ENCODE measurements at regions not wholly inside any gene's neighbourhood (a gene's known extent, or its start where the extent isn't known, plus 50 kb on each side); places are given as distances from the start of the nearest gene placed in this dataset.

DNA sequence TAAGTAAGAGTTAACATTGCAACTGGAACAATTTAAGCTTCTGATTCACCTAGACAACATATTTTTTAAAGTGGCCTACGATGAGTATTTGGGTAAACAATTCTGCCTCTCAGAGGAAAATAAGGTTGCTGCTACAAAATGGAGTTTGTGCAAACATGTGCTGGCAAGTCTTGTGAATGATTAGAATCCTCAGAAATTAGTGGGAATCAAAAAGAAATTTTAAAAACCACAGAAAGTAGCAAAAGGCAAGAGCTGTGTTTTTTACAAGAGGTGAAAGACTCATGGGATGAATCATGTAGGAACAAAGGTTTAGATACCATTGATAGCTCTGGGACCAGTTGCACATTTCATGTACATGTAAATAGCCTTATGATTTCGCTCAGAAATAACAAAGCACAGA lies 561.6 kb downstream of the TAF11L14 start:
- TF ChIP-seq, protein P1, sequence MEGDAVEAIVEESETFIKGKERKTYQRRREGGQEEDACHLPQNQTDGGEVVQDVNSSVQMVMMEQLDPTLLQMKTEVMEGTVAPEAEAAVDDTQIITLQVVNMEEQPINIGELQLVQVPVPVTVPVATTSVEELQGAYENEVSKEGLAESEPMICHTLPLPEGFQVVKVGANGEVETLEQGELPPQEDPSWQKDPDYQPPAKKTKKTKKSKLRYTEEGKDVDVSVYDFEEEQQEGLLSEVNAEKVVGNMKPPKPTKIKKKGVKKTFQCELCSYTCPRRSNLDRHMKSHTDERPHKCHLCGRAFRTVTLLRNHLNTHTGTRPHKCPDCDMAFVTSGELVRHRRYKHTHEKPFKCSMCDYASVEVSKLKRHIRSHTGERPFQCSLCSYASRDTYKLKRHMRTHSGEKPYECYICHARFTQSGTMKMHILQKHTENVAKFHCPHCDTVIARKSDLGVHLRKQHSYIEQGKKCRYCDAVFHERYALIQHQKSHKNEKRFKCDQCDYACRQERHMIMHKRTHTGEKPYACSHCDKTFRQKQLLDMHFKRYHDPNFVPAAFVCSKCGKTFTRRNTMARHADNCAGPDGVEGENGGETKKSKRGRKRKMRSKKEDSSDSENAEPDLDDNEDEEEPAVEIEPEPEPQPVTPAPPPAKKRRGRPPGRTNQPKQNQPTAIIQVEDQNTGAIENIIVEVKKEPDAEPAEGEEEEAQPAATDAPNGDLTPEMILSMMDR (IDR thresholded peaks at IDR 0.05; ENCODE audit: low read depth, low read length, missing control alignments) = no peak
- H3K4me3 ChIP-seq (ENCODE audit: low read depth, low read length) = no peak overlapping the region
- DNase-seq (ENCODE audit: low read depth) = no peak

GRCh38 chr5:18197734-18198133 lies 563.5 kb downstream of the TAF11L14 start:
- TF ChIP-seq, protein P1 (IDR thresholded peaks at IDR 0.05; ENCODE audit: low read depth, low read length, missing control alignments) = no peak

GRCh38 chr5:18202164-18202563 lies 567.9 kb downstream of the TAF11L14 start:
- DNase-seq (ENCODE audit: low read depth) = no peak
- H3K4me3 ChIP-seq (ENCODE audit: low read depth, low read length) = no peak overlapping the region
- TF ChIP-seq, protein P1 (IDR thresholded peaks at IDR 0.05; ENCODE audit: low read depth, low read length, missing control alignments) = no peak

More at GRCh38 chr5:18197734-18198133, 563.5 kb downstream of the TAF11L14 start:
- no peak overlapping the region for H3K4me3 ChIP-seq (ENCODE audit: low read depth, low read length)
- DNase-seq (ENCODE audit: low read depth) = no peak

- H3K4me3 ChIP-seq (ENCODE audit: low read depth, low read length) = no peak overlapping the region
- no peak for DNase-seq (ENCODE audit: low read depth)
- TF ChIP-seq, protein P1 (IDR thresholded peaks at IDR 0.05; ENCODE audit: low read depth, low read length, missing control alignments) = no peak
Observed at GRCh38 chr5:18203296-18203695, 569.0 kb downstream of the TAF11L14 start.

- DNase-seq (ENCODE audit: low read depth) = no peak
- H3K4me3 ChIP-seq (ENCODE audit: low read depth, low read length) = no peak overlapping the region
- TF ChIP-seq, protein P1 (IDR thresholded peaks at IDR 0.05; ENCODE audit: low read depth, low read length, missing control alignments) = no peak
Observed at GRCh38 chr5:18213666-18214065, 579.4 kb downstream of the TAF11L14 start.

DNA sequence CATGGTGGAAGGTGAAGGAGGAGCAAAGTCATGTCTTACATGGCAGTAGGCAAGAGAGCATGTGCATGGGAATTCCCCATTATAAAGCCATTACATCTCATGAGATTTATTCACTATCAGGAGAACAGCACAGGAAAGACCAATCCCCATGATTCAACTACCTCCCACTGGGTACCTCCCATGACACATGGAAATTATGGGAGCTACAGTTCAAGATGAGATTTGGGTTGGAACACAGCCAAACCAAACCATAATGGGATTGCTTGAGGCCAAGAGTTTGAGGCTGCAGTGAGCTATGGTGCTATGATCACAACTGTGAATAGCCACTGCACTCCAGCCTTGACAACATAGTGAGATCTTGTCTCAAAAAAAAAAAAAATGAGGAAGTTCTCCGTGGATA lies 581.8 kb downstream of the TAF11L14 start:
- DNase-seq (ENCODE audit: low read depth) = no peak
- TF ChIP-seq, protein P1 (IDR thresholded peaks at IDR 0.05; ENCODE audit: low read depth, low read length, missing control alignments) = no peak

GRCh38 chr5:18216729-18217128 lies 582.5 kb downstream of the TAF11L14 start:
- H3K4me3 ChIP-seq (ENCODE audit: low read depth, low read length) = no peak overlapping the region
- DNase-seq (ENCODE audit: low read depth) = no peak
- TF ChIP-seq, protein P1 (IDR thresholded peaks at IDR 0.05; ENCODE audit: low read depth, low read length, missing control alignments) = no peak

More for the DNA sequence above, 581.8 kb downstream of the TAF11L14 start:
- H3K4me3 ChIP-seq (ENCODE audit: low read depth, low read length) = no peak overlapping the region

All from GM12864 (cell line).